K562 (cell line): ENCODE measurements at regions not wholly inside any gene's neighbourhood (a gene's known extent, or its start where the extent isn't known, plus 50 kb on each side); places are given as distances from the start of the nearest gene placed in this dataset.

Experiments
- ATAC-seq: fragments of 200-7000 bp; cut with Tn5 transposase; 3 replicates; pipeline ENCODE4 v1.9.1; 2020; ENCODE audit warnings: moderate library complexity
- BruUV-seq: library from RNA; stranded (reverse); fragments of 400-500 nt; replicated peaks from 2 replicates; lab custom pipeline; 2021; lab: Mats Ljungman, UMichigan
- CTCF ChIA-PET: fragments of 300-600 bp; formaldehyde crosslinking; extraction: SDS; loops from one replicate; lab custom pipeline; 2021; ENCODE audit warnings: low intra/inter-chr PET ratio; lab: Yijun Ruan, JAX
- POLR2A ChIA-PET: fragments of 300-600, 350-650 bp; sonication (Branson Sonifier 250); formaldehyde crosslinking; extraction: SDS; loops from one replicate; lab custom pipeline; 2021; ENCODE audit warnings: antibody characterized with exemption, inconsistent platforms; lab: Yijun Ruan, JAX
- DNase-seq, 4 experiments: peaks; one replicate each; pipeline versions ENCODE4 v3.0.0 to v3.0.0-alpha.2; 2011 to 2018; ENCODE audit warnings: low spot score in 3 of 4, mixed read lengths in 3 of 4; ENCODE audit errors: extremely low read depth in 1 of 4
- FAIRE-seq: peaks from 2 replicates; lab custom pipeline; 2011; peaks lifted over from hg19 to GRCh38; lab: Jason Lieb, UNC
- H2AFZ ChIP-seq: 2 replicates; pipeline ENCODE4 v1.6.0; 2011; ENCODE audit warnings: low read depth, low read length, control low read depth, inconsistent platforms
- H3K27ac ChIP-seq: fragments of 200-600 bp; 3 replicates; pipeline ENCODE4 v1.8.0; 2011; ENCODE audit warnings: low read depth, mild to moderate bottlenecking, control low read depth, inconsistent platforms, low read length, moderate library complexity, mixed read lengths; ENCODE audit errors: extremely low read depth
- H3K27me3 ChIP-seq, 2 experiments: fragments of 300-600 bp in 1 of 2; 2 replicates in 1 of 2; 3 replicates in 1 of 2; pipeline versions ENCODE4 v1.6.0 to v1.8.0; 2011; ENCODE audit warnings: inconsistent platforms in 2 of 2, low read length in 2 of 2, mild to moderate bottlenecking in 1 of 2, mixed read lengths in 1 of 2, moderate library complexity in 1 of 2; ENCODE audit not compliant: control insufficient read depth in 2 of 2, insufficient read depth in 2 of 2
- H3K36me3 ChIP-seq: fragments of 300-600 bp; 3 replicates; pipeline ENCODE4 v1.8.0; 2011; ENCODE audit warnings: mild to moderate bottlenecking, low read length, inconsistent platforms; ENCODE audit not compliant: control insufficient read depth, insufficient read depth
- H3K4me1 ChIP-seq, 2 experiments: fragments of 200-600 bp in 1 of 2; replicated peaks in 1 of 2; 2 replicates in 1 of 2; 3 replicates in 1 of 2; pipeline versions ENCODE4 v1.5.1 to v1.8.0; 2011; ENCODE audit warnings: inconsistent platforms in 2 of 2, low read length in 2 of 2, mild to moderate bottlenecking in 1 of 2, mixed read lengths in 1 of 2, moderate library complexity in 1 of 2; ENCODE audit not compliant: control insufficient read depth in 2 of 2, insufficient read depth in 2 of 2
- H3K4me2 ChIP-seq: 2 replicates; pipeline ENCODE4 v1.6.1; 2011; ENCODE audit warnings: low read length, control low read depth, inconsistent platforms, mixed read lengths; ENCODE audit not compliant: insufficient read depth
- H3K4me3 ChIP-seq: fragments of 200-600 bp; sonication (generic), shearing (Covaris generic); 2 replicates; pipeline ENCODE4 v1.5.1; 2016; ENCODE audit warnings: control low read depth, inconsistent platforms
- H3K79me2 ChIP-seq: fragments of 200-600 bp; 3 replicates; pipeline ENCODE4 v1.8.0; 2011; ENCODE audit warnings: low read length, inconsistent platforms; ENCODE audit not compliant: control insufficient read depth, insufficient read depth
- H3K9ac ChIP-seq, 2 experiments: 2 replicates each; pipeline versions ENCODE4 v1.6.0 to v1.6.1; 2011; ENCODE audit warnings: low read depth in 2 of 2, low read length in 2 of 2, control low read depth in 1 of 2, inconsistent platforms in 1 of 2, mild to moderate bottlenecking in 1 of 2, mixed read lengths in 1 of 2; ENCODE audit not compliant: insufficient read depth in 1 of 2
- H3K9me1 ChIP-seq: one replicate; pipeline ENCODE4 v1.6.0; 2011; ENCODE audit warnings: inconsistent platforms, mild to moderate bottlenecking, low read length, moderate library complexity; ENCODE audit not compliant: control insufficient read depth, insufficient read depth
- H3K9me3 ChIP-seq: replicated peaks from 2 replicates; pipeline ENCODE4 v1.5.1; 2011; ENCODE audit warnings: low read depth, low read length, inconsistent platforms; ENCODE audit not compliant: control insufficient read depth, insufficient read depth
- H4K20me1 ChIP-seq: replicated peaks from 2 replicates; pipeline ENCODE4 v1.6.1; 2011; ENCODE audit warnings: low read length, inconsistent platforms, mixed read lengths; ENCODE audit not compliant: control insufficient read depth, insufficient read depth
- E2F3 ChIP-seq: fragments of 250-450 bp; sonication (Bioruptor Pico); IDR thresholded peaks from 2 replicates; pipeline ENCODE4 v1.4.0; 2020; ENCODE audit warnings: mild to moderate bottlenecking
- HOXB6 ChIP-seq: fragments of 250-450 bp; sonication (Bioruptor Pico); IDR thresholded peaks from 2 replicates; pipeline ENCODE4 v1.5.1; 2022; ENCODE audit warnings: mild to moderate bottlenecking, borderline replicate concordance
- MED1 ChIP-seq: sonication (generic); formaldehyde crosslinking; IDR thresholded peaks from 2 replicates; pipeline ENCODE4 v1.8.1; 2023; ENCODE audit warnings: missing genetic modification reagents, borderline replicate concordance
- SOX6 ChIP-seq: fragments of 450-650 bp; IDR thresholded peaks from 2 replicates; pipeline ENCODE4 v1.6.1; 2014; ENCODE audit warnings: mild to moderate bottlenecking
- ZNF696 ChIP-seq: fragments of 250-450 bp; sonication (Bioruptor Pico); conservative IDR thresholded peaks from 2 replicates; pipeline ENCODE4 v1.4.0; 2020; ENCODE audit warnings: mild to moderate bottlenecking, moderate library complexity
- ZNF77 ChIP-seq: fragments of 250-450 bp; sonication (Bioruptor Pico); IDR thresholded peaks from 2 replicates; pipeline ENCODE4 v1.5.0; 2020
- WGBS: fragments of 100-300 bp; shearing (Covaris generic); methylation state at CpG from one replicate; pipeline ENCODE4 v1.1.6; 2016; ENCODE audit warnings: low coverage, mixed read lengths; ENCODE audit not compliant: insufficient coverage; ENCODE audit errors: missing lambda C conversion rate; 5-methylcytosine and 5-hydroxymethylcytosine counted together
- in situ Hi-C: fragments of 300-500 bp; cut with MboI; formaldehyde crosslinking; loops from 4 replicates; pipeline ENCODE4 v1.15.0; 2018; ENCODE audit warnings: inconsistent platforms, mixed read lengths
- intact Hi-C: fragments of 100-400 bp; cut with micrococcal nuclease; formaldehyde crosslinking; loops from 2 replicates; pipeline ENCODE4 v1.14.2; 2022
- TF ChIP-seq, protein P1 (sequence below): sonication (generic); formaldehyde crosslinking; IDR thresholded peaks from 2 replicates; pipeline ENCODE4 v1.8.0; 2022; ENCODE audit warnings: missing genetic modification reagents, mild to moderate bottlenecking, borderline replicate concordance

GRCh38 chr20:6559791-6560190, 207.7 kb upstream of the BMP2 start:
- ATAC-seq (no peak), FAIRE-seq (no peak)
- no peaks in the 10 kb centered on the region for H3K36me3 ChIP-seq
- TF ChIP-seq E2F3 (no peak), HOXB6 (no peak), ZNF696 (CRISPR knock-in tag) (no peak)
- TF ChIP-seq, all 486 proteins: peak for 0
- DNase-seq, result no peak
- Histone ChIP-seq H3K27ac (no peak overlapping the region), H2AFZ (no peak overlapping the region), H3K9me3 (no peaks in the 10 kb centered on the region), H3K27me3 (no peaks in the 10 kb centered on the region), H3K4me2 (no peak overlapping the region), H3K9me1 (no peaks in the 10 kb centered on the region), H3K4me1 (no peaks in the 10 kb centered on the region), H3K4me3 (no peak overlapping the region), H3K79me2 (no peaks in the 10 kb centered on the region), H3K9ac (no peak overlapping the region), H4K20me1 (no peaks in the 10 kb centered on the region)
- 0% methylated on average over 4 of the region's 4 CpGs for WGBS
- no TSS peak for BruUV-seq
- ChIA-PET CTCF (no interaction called here), POLR2A (interaction anchor here (0.5 kb wide), 1 partner anchor 15 kb away, joined by 3 read pairs; no protein-coding TSS in a partner anchor)
- in situ Hi-C loops (no loop called here), intact Hi-C loops (no loop called here)

DNA sequence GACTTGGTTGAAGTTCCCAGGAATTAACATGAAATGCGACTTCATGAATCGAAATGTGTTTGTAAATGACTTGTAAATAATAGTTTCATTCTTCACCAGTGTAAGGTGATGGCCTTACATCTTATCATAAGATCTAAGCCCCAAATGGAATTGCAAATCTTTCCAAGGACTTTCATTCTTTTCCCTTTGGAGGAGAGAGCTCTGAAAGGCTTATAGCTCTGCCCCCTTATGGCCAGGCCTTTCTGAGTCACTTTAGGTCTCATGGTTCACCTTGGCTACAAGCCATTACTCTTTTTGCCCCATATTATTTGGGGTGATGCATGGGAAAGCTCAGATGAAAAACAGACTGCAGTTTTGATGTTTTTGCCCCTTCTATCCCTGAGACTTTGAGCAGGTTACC, 209.1 kb upstream of the BMP2 start:
- WGBS, result 0% methylated on average over 2 of the region's 2 CpGs
- in situ Hi-C loops (no loop called here), intact Hi-C loops (no loop called here)
- no peak overlapping the region for H3K27ac ChIP-seq
- no peak overlapping the region for H3K4me2 ChIP-seq
- FAIRE-seq (no peak), DNase-seq (no peak), ATAC-seq (no peak)
- H3K79me2 ChIP-seq, result no peaks in the 10 kb centered on the region
- no peaks in the 10 kb centered on the region for H3K9me3 ChIP-seq
- H3K9ac ChIP-seq, result no peak overlapping the region
- H3K27me3 ChIP-seq, result no peaks in the 10 kb centered on the region
- H2AFZ ChIP-seq, result no peak overlapping the region
- H3K36me3 ChIP-seq, result no peaks in the 10 kb centered on the region
- no peaks in the 10 kb centered on the region for H3K4me1 ChIP-seq
- CTCF ChIA-PET, result no interaction called here
- H3K4me3 ChIP-seq, result no peak overlapping the region
- no peaks in the 10 kb centered on the region for H4K20me1 ChIP-seq
- H3K9me1 ChIP-seq, result no peaks in the 10 kb centered on the region
- TF ChIP-seq SOX6, result no peak
- TF ChIP-seq MED1 (CRISPR knock-in tag), result no peak
- TF ChIP-seq, protein P1, sequence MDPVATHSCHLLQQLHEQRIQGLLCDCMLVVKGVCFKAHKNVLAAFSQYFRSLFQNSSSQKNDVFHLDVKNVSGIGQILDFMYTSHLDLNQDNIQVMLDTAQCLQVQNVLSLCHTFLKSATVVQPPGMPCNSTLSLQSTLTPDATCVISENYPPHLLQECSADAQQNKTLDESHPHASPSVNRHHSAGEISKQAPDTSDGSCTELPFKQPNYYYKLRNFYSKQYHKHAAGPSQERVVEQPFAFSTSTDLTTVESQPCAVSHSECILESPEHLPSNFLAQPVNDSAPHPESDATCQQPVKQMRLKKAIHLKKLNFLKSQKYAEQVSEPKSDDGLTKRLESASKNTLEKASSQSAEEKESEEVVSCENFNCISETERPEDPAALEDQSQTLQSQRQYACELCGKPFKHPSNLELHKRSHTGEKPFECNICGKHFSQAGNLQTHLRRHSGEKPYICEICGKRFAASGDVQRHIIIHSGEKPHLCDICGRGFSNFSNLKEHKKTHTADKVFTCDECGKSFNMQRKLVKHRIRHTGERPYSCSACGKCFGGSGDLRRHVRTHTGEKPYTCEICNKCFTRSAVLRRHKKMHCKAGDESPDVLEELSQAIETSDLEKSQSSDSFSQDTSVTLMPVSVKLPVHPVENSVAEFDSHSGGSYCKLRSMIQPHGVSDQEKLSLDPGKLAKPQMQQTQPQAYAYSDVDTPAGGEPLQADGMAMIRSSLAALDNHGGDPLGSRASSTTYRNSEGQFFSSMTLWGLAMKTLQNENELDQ, result no peak
- no peak for TF ChIP-seq ZNF77 (CRISPR knock-in tag)
- no TSS peak for BruUV-seq
- POLR2A ChIA-PET, result no interaction called here
